HG03575 (cell line): ENCODE measurements at regions not wholly inside any gene's neighbourhood (a gene's known extent, or its start where the extent isn't known, plus 50 kb on each side); places are given as distances from the start of the nearest gene placed in this dataset.

Experiments
- ATAC-seq: cut with Tn5 transposase; IDR thresholded peaks from one replicate; pipeline ENCODE4 v1.9.1; 2021; ENCODE audit not compliant: unreplicated experiment, insufficient number of reproducible peaks, low FRiP score; ENCODE audit errors: extremely low read depth

DNA sequence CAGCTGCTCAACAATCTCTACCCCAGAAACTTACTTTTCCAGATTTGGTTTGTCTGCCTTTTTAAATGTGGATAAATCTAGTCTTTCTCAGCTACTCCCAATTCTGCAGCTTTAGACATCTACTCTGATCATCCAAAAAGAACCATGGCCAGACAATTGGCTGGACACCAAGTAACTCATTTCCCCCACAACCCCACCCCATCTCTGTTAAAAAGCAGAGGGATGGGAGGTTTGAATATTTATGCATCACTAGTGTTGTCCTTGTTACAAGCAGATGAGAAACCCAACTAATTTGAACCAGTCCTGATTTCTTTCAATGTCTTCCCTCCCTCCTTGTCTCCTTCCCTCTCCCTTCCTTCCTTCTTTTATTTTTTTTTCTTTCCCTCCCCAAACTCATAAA, 391.9 kb downstream of the GALC start:
- no peak for ATAC-seq

DNA sequence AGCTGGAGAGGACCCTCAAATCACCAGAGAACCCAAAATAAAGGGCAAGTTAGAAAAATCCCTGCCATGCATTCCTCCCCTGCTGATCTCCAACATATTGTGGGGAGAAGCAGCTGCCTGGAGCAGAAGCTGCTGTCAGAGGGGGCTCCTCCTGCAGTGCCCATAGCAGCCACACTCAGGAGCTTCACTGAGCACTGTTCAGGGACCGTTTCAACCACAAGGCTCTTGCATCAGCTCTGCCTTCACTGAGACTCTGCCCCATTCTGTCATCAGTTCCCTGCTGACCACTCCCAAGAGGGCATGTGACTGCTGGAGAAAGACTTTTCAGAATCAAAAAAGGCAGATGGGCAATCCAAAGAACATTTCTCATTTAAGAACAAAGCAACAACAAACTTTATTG, 392.7 kb downstream of the GALC start:
- no peak for ATAC-seq

DNA sequence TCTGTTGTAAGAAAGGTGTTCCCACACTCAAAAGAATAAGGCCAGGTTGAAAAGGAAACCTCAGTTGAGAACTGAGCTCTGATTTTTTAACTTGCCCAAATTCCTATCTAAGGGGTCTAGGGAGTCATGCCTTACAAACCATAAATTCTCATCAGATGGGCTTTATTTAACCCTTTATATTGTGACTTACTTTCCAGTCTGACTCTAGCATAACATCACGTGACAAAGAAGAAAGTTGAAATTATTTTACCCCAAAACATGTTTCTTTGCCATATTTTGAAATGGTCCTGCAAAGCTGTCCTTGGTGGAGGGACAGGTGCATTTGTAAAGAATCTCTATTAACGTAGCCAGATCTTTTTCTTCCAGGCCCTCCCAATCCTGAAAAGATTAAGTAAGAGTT, 411.7 kb downstream of the GALC start:
- no peak for ATAC-seq

DNA sequence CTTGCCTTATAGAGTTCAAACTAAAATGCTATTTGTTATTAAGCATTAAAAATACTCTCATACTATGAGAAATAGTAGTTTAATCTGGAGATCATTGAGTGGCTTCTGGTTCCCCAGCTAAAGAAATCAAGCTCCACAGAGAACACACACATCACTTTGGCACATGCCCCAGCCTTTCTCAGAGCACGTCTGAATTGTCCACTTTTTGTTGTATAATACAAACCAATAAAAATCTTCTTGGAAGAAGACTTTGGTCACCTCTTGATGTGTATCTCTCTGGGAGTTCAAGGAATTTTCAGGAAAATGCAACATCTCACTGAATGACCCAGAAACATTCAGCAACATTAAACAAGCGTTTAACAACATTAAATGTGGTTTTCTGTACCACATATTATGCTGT, 413.9 kb downstream of the GALC start:
- ATAC-seq = no peak

DNA sequence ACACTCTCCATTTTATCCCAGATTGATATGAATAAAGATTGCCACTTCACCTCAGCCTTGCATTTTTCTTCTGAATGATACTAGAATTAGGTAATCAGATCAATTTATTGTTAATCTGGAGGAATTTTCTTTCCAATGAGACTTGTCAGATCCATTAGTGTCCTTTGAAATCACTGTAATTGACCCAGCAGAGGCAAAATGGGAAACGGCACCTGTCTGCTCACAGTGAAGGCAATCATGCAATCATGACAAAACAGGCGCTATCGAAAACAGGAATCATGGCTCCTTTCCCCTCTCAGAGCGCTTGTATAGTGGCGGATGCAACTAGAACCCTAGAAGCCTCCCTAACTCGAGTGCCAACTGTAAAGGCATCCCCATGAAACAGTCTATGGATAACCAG, 417.6 kb downstream of the GALC start:
- no peak for ATAC-seq

DNA sequence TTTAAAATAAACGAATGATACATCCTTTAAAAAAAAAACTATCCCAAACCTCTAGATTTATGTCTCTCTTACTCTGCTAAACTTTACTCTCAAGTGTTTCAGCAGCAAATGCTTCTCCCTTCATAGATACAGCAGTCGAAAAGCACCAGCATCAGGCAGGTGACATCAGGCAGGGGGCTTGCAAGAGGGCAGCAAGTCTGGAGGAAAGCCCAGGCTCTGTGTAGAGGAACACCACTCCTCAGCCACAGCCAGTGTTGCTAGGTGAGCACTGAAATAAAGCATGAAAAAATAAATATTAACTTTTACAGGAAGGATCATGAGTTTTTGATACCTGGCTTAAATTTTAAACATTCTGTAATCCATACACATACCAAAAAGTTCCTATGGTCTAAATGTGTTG, 419.4 kb downstream of the GALC start:
- no peak for ATAC-seq

DNA sequence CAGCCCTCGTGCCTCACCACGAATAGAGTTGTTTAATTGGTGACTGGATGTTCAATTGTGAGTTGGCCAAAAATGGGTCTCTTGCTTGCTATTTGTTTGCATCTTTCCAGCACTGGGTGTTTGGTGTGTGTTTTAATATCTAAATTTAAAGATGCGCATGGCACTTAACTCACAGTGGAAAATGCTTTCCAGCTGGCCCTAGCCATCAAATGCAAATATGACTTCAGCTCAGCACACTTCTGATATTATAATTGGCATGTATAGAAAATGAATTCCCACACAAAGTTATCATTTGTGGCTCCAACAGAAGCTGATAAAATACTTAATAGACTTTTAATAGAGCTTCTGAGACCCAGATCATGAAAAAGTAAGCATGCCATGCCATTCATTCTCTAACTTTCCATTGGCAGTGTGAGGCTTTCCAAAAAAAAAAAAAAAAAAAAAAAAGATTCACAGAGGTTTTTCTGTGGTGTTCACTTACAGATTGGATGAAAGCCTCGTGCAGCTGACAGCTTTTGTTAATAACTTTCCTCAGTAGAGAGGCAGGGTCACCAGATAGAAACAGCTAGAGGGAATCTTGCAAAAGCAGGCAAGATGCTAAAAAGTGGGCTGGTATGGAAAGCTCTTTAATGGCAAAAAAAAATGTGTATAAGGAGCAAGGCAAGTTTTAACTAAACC, 425.2 kb downstream of the GALC start:
- ATAC-seq = no peak

DNA sequence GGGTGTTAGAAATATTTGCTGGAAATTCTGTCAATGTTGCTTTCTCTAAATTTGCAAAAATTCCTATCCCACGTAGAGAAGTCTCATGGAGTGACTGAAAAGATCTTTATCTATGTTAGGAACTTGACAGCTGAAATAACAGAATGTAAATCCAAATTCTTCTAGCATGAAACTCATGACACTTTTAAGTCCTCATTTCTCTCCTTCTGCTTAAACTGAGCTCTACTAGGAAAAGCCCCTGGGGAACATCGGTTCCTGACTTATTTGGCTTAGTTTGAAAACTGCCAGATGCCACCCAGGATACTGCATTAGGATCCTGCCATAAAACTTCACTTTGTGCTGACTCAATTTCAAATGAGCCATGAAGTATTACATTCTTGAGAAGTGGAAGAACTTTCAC, 426.0 kb downstream of the GALC start:
- ATAC-seq = no peak

DNA sequence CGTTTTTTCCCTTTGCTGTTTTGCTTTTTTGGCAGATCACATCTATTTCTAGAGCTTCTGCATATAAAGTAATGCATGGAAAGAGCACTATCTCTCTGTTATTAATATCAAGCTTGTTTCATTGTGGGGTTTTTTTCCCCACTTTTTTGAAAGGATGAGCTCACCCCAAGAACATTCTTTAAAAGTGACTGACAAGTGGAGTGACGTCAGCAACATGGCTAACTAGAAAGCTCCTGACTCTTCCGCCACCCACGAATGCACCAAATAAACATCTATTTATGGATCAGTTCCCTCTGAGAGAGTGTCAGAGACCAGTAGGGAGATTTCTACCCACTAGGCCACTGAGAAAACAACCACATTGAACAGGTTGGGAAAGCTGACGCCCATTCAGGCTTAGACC, 445.4 kb downstream of the GALC start:
- no peak for ATAC-seq

DNA sequence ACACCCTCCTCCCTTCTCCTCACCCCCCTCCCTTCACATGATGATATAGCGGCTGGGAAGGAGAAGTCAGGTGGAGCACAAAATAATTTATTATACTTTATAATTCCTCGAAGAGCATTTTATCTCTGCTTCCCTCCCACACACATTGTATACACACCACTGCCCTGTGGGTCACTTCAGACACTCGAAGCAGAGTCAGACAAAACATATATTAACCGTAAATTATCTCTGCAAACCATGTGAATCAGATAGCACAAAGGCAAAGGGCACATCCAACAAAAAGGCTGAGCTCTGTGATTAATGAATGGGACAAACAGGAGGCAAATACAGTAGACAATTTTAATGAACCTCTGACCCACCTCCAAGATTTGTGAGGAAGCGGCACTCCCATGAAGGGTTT, 450.7 kb downstream of the GALC start:
- ATAC-seq = no peak

DNA sequence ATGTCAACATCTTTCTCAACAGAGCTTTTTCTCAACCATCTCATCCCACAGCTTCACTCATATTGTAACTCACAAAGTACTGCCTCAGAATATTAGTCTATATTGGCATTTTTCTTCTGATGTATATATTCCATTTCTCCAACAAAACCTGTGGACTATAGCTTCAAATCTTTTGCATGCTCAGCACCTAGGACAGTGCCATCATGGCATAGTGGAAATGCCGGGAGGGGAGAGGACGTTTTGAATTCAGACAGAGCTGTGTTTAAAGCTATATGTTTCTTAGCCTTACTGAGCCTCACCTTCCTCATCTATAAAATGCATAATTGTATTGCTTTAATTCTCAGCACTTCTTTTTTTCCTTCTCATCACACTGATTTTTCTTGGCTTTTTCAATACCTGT, 452.6 kb downstream of the GALC start:
- ATAC-seq = no peak

DNA sequence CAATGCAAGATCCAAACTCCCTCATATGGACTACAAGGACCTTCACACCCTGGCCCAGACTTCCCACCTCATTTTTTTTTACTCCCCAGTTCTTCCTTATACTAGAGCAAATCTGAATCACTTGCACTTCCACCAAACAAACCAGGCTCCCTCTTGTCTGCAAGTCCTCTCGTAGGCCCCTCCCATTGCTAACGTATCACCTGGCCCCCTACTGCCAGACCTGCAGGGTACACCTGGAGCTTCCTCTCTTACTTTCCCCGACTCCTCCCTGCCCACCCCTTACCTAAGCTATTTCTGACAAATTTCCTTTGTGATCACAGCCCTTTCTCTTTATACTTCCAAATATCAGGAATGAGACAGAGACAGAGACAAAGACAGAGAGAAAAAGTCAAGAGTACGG, 463.9 kb downstream of the GALC start:
- no peak for ATAC-seq

DNA sequence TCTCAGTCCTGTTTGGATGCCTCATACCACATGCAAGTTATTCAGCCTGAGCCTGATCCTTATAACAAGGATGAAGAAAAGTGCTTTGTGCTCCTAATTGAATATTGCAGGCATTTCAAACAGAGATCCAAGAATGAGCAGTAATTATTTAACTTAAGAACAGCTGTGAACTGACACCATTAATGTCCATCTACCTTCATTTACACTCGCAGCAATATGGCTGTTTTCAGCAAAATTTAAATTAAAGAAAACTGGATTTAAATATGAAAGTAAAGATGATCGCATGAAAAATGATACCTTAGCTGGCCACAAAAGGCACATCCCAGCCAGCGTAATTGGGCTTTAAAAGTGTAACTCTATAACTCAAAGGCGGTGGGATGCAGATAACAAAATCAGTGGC, 466.3 kb downstream of the GALC start:
- no peak for ATAC-seq

DNA sequence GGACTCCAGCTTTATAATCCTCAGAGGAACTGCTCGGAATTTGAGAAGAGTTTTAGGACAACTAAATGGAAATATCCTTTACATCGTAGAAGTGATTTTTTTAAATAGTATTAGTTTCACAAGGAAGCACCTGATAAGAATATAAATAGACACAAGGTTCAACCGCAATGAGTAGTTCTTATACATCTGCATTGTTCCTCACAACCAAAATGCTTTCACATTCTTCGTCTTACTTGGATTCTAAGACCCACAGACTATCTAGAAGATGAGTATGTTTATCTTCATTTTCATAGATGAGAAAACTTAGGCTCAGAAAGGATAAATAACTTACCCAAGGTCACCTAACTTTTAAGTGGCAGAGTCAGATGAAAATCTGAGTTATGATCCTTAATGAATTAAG, 469.0 kb downstream of the GALC start:
- no peak for ATAC-seq

DNA sequence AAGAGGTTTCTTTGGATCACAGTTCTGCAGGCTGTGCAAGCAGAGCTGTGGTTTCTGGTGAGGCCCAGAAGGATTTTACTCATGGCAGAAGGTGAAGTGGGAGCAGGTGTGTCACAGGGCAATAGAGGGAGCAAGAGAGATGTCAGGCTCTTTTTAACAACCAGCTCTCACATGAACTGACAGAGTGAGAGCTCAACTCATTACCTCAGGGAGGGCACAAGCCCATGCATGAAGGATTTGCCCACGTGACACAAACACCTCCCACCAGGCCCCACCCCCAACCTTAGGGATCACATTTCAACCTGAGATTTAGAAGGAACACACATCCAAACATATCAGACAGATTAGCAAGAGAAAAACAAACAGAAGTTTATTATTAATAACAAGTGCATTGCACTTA, 470.4 kb downstream of the GALC start:
- ATAC-seq = no peak

DNA sequence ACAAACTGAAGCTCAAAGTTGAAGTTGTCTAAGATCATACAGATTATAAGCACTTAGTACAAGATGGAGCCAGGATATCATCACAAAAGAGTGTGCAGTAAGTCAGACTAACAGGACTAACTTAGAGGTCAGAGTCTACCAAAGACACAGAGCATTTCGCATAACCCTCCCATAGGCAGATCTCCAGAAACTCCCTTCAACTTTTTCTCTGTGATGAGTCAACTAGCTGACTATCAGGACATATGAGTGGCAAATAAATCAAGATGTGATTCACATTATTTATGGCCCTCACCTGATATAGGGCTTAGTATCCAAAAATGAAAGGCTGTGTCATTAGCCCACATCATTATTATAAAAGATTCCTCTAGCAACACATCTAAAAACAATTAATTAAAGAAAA, 484.6 kb downstream of the GALC start:
- no peak for ATAC-seq

DNA sequence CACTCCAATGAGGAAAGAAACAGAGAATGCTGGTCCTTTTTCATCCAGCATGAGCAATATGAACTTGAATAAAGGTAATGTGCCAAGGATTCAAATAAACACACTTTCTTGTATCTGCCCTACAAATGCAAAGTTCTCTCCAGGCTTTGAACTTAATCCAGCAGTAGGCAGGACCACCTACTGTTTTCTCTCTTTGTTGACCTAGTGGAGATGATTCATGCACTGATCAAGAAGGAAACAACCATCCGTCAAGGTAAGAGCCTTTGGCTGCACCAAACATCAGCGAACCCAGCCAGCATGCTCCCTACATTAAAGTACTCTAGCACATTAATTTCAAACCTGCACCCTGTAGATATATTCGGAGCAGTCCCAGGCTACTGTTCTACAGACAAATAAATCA, 489.3 kb downstream of the GALC start:
- ATAC-seq = no peak

DNA sequence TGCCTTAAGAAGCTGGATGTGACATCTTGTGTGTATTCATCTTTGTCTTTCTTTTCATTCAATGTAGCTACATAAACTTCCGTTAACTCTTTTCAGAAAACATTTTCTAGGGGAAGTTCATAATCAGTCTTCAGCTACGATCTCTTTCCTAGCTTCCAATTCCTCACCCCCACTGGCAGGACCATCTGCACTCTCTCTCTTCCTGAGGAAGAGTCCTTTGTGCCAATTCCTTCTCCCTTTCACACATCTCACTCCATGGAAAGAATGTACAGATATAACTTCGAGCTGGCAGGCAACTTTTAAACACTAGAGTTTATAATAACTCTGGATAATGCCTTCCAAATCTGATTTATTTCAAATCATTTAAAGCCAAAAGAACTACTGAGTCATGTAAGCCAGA, 495.7 kb downstream of the GALC start:
- ATAC-seq = no peak

DNA sequence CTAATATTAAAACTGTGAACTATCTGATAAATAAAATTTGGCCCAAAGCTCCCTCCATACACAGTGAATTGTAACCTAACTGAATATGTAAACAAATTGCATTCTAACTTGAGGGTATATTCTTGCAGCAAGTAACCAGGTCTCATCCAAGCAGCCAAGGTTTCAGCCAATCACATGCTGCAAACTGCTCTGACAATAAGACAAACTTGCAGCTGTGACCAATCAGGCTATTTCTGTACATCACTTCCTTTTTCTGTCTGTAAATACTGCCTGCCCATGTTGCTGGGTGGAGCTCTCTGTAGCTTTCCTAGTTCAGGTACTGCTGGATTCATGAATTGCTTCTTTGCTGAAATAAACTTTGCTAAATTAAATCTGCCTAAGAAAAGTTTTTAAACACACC, 499.0 kb downstream of the GALC start:
- no peak for ATAC-seq

DNA sequence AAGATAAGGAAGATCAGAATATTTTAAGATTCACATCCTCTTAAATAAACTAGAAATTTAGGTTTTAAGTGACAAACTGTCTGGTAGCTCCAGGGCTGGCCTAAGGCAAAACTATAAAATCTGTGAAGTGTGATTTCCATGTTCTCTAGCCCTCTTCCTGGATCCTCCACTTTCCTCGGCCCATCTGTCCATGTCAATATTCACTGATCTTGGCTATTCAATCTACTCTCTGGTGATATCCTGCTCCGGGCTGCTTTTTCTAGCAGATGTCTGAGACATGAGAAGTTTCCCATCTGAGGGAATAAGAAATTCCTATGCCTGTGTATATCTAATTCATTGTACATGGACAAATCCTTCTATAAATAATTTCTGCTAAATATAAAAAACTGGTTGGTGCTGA, 500.4 kb downstream of the GALC start:
- ATAC-seq = no peak

DNA sequence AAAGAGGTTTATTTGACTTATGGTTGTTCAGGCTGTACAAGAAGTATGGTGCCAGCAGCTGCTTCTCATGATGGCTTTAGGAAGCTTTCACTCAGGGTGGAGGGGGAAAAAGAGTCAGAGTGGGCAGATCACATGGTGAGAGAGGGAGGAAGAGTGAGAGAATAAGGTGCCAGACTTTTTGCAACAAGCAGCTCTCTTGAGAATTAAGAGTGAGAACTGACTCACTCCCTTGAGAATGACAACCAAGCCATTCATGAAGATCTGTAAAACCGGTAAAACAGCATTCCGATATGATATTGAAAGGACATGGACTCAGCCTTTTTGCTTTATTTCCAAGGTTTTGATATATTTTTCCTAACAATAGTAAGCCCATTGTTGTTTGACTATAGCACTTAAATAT, 501.2 kb downstream of the GALC start:
- ATAC-seq = no peak
